GM19324 (cell line): ENCODE measurements at regions not wholly inside any gene's neighbourhood (a gene's known extent, or its start where the extent isn't known, plus 50 kb on each side); places are given as distances from the start of the nearest gene placed in this dataset.

ENCODE experiments used
- ATAC-seq: cut with Tn5 transposase; IDR thresholded peaks from one replicate; pipeline ENCODE4 v1.9.1; 2021; ENCODE audit warnings: mild to moderate bottlenecking, moderate library complexity; ENCODE audit not compliant: unreplicated experiment, low FRiP score

DNA sequence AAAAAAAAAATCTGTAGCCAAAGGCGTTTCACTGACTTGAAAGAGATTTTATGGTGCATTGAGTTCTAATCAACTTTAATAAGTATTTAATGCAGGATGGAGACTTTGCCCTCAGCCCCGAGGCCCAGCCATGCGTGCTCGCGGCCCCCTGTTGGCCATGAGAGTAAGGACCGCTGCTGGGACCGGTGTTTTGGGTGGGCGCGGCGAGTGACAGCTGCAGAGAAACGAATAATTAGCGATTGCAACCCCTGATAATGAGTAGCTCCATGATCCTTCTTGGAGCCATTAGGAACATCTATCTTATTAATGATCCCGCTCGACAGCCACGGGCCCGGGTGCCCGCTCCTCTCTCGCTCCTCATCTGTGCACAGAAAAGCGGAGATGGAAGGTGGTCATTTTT, 347.4 kb downstream of the RPS24 start:
- ATAC-seq: no peak

DNA sequence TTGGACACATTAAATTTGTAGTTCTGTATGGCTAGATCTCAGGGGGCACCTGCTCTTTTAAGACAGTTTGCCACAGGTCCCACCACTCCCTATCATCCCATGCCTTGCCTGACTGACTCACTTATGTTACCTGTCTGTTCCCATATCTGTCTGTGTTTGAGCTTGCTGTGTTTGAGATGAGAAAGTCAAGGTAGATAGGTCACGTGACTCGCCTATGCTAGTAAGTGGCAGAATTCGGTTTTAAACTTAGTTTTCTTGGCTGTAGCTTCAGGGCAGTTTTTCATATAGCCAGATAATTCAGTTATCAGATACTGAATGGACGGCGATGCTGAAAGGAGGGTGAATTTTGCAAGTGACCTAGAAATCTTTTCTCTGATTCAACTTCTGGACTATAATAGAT, 348.4 kb downstream of the RPS24 start:
- no peak for ATAC-seq

DNA sequence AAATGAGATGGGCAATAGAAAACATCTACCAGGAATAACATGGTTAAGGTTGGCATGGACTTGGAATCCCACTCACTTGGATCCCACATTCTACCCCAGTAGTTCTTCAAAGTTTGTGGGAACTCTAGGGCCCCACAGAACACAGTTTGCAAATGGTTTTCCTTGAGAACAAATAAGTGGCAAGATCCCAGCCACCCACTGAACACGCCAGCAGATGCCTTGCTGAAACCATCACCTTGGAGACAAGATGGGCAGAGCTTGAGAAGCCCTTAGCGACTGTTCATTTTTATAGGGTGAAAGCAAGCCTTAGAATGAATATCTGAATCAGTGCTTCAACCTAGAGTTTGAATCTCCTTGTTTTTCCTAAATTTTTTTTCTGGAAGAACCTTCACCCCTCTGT, 349.1 kb downstream of the RPS24 start:
- ATAC-seq: no peak

DNA sequence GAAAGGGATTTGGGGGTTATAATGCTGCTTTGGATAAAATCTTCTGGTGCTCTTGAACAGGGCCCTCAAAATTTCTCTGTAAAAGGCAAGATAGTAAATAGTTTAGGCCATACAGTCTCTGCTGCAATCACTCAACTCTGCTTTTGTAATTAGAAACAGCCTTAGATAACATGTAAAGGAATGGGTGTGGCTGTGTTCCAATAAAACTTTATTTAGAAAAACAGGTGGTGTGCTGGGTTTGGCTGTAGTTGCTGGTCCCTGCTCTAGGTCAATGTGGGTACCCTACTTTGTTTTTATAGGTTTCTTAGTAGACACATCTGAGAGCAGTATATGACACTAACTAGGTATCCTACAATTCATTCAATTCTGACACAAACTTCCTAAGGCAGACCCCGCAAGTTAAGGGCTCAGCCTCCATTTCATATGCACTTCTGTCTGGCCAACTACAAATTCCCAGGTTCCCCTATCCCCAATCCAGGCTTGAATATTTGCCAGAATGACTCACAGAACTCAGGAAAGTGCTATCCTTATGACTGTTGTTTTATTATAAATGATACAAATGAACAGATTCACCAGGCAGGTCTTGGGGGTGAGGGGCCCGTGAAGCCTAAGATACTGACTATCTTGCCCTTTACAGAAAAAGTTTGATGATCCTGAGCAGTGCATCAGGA, 349.9 kb downstream of the RPS24 start:
- ATAC-seq: no peak

DNA sequence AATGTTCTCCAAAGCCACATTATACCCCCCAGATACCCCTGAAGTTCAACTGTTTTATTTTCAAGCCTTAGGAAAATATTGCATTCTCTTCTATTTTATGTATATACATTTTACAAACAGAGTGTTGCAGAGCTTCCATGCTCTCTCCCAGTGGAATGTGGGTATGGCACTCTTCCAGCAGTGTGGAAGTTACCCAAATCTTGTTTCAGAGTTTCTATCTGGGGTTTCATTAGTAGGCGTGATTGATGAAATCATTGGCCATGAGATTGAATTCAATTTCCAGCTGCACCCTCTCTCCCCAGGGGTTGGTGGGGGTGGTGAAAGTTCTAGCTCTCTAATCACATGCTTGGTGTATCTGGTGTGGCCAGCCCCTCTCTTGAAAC, 350.4 kb downstream of the RPS24 start:
- ATAC-seq: no peak

DNA sequence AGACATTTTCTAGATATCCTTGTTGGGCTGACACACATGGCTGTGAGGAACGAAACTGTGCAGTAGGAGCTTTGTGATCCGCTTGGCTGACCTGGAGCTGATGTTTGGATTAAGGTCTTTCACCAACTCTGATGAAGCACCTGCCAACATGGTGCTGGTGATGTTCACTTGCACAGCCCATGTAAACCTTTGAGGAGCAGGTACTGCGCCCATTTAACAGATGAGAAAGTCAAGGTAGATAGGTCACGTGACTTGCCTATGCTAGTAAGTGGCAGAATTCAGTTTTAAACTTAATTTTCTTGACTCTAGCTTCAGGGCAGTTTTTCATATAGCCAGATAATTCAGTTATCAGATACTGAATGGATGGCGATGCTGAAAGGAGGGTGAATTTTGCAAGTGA, 351.9 kb downstream of the RPS24 start:
- no peak for ATAC-seq

DNA sequence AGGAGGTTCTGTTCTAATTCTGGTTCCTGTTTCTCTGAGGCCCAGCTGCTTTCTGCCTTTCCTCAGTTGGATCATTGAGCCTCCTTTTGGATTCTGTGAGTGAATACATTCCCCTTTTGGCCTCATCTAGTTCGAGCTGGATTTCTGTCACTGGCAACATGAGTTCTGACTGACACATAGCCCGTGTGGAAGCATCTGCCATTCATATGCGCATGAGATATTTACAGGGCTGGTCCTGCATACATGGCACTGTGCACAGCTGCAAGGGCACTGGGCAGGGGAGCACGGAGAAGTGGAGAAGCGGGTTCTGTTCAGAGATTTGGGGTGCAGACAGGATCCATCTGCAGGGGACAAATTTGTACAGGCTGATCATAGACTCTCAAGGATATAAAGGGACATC, 352.8 kb downstream of the RPS24 start:
- ATAC-seq: no peak

DNA sequence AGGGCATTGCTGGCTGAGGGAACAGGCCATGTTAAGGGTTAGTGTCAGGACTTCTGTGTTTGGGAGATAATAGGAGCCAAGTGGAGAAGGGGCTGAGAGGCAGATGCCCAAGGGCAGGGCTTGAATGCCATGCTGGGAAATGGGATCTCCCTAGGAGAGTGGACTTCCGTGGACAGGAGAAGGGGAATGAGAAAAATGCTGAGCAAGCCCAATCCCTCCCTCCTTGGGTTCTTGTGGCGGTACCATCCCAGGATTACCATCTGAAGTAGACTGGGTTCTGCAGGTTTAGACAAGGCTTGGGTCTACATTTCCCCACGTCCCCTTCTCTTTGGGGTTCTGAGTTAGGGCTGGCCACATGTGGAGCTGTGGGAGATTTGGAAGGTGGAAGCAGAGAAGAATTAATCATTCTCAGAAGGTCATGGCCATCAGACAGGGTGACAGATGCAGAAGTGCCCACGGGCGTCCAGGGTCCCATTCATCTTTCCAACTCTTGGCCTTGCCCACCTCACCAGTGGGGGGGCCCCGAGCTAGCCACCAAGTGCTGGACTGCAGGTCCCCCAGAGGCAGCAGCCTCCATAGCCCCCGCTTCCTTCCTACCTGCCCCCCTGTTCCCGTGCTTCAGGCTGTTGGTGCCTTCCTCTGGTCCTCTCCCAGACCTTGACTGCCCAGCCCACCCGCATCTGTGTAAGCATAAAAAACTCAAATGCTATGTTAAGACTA, 354.8 kb downstream of the RPS24 start:
- ATAC-seq: no peak

DNA sequence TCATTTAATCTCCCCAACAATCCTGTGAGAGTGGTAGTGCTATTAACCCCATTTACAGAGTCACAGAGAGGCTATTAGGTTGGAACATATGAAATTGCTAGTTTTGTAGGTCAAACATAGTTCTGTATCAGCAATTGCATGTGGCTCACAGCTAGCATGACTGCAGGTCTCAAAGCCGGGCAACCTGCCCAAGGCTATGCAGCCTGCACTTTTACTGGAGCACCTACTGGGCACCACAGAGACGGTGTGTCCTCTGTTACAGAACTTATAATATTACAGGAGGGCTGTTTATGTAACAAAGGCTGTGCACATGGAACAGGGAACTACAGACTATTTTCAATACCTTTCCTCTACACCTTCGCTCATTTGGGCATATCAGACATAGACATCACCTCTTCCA, 355.8 kb downstream of the RPS24 start:
- no peak for ATAC-seq

DNA sequence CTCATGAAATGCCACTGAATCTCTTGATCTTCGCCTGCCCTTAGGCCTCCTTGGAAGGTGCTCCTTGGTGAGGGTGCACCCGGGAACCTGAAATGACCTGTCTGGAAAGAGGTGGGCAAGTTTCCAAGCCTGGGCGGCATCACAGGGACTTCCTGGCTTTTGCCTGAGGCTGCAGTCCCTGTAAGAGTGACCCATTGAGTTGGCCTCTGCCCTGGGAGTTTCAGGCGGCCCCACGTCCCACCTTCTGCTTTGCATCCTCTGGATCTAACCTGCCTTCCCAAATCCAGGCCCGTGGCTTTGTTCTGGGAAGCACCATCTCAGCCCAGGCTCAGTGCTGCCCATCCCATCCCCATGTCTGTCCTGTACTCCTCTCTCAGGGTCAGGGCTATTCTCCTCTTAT, 356.4 kb downstream of the RPS24 start:
- no peak for ATAC-seq

DNA sequence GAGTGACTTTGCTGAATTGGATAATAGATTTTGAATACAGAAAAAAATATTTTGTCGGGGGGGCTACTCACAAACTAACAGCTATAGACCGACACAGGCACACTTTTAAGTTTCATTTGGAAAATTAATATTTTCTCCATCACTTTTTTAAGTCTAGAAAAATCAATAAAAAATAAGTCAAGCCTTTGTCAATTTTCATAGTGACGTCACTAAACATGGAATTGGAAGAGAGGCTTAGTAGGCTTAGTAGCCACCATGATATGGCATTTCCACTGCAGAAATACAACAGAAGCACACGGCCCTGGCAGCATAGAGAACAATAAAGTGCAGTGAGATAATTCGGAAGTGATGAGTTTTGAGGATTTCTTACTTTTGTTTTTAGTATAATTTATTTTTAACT, 357.2 kb downstream of the RPS24 start:
- no peak for ATAC-seq

DNA sequence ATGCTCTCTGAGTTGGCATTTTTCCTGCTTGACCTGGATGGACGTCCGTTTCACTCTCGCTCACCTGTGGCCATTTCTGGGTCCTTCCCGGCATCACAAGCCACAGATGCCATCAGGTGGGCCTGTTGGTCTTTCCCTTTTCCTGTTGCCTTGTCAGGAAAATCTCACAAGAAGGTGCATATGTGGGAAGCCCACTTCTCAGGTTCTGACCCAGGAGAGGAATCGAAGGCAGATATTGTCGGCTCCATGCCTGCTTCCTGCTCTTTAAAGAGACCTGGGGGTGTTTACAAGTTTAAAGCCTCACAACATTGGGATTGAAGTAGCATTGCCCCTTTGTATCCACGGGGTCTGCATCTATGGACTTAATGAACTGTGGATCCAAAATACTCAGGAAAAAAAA, 357.9 kb downstream of the RPS24 start:
- ATAC-seq: no peak

DNA sequence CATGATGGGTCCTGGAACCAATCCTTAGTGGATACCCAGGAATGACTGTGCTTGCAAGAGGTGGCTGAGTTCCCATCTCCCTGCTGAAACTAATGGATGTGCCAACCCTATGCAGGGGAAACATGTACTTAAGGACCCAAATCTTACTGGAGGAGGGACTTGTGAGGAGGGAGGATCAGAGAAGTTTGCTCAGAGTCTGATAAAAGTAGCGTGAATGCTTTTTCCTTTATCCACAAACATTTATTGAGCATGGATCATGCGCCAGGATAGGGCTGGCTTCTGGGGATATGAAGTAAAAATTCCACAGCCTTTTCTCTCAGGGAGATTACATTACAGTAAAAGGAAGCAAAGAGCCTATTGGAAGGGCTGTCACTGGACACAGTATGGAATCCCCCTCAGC, 358.5 kb downstream of the RPS24 start:
- no peak for ATAC-seq

DNA sequence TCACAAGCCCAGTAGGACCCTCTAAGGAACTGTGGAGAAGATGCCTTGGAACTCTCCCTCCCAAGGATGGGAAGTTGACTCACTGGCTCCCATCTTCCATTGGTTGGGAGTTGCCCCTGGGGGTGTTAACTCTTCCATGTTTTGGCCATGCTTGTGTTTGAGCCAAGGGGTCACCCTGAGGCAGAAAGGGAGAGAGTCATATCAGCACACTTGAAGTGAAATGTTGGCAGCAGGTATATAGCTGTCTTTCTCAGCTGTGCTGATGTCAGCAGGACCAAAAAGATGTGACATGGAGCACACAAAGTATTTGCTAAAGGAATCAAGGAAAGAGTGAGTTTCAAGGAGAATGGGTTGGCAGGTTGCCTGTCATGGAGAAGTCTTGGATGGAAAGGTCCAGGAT, 359.4 kb downstream of the RPS24 start:
- no peak for ATAC-seq

DNA sequence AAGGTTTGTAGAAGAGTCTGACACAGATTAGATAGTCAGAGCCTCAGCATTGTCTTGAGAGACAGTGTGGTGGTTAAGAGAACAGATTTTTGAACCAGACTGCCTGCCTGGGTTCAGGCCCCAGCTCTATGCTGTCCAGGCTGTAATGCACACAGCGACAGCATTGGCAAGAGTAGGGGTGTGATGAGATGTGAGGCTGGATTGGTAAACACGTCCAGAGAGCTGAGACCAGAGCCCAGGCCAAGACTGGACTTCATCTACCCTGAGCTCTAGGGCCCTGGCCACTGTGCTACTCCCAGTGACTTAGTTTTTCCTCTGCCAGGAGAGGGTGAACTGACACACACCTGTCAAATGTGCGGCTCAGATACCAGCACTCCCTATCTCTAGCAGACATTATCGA, 360.4 kb downstream of the RPS24 start:
- ATAC-seq: no peak

DNA sequence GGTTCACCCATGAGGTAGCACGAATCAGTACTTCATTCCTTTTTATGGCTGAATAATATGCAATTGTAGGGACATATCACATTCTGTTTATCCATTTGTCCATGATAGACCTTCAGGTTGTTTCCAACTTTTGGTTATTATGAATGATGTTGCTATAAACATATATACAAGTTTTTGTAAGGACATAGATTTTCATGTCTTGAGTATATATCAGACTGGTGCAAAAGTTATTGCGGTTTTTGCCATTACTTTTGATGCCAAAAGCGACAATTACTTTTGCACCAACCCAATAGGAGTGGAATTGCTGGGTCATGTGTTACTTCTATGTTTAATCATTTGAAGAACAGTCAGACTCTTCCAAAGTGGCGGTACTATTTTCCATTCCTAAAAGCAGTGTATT, 361.5 kb downstream of the RPS24 start:
- no peak for ATAC-seq

DNA sequence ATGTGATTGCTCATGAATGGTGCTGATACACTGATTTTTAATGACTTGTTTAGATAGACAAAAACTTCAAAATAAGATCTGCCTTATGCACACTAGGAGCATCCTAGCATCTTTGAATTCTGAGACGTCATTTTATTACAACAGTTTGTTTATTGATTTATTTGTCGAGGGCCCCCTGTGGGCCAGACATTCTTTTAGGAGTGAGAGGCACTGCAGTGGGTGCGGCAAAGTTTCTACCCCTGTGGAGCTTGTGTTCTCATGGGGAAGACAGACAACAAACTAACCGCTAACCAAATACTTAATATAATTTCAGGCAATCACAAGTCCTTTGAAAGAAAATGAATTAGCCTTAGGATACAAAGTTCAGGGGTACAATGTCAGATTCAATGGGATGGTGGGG, 363.1 kb downstream of the RPS24 start:
- no peak for ATAC-seq

DNA sequence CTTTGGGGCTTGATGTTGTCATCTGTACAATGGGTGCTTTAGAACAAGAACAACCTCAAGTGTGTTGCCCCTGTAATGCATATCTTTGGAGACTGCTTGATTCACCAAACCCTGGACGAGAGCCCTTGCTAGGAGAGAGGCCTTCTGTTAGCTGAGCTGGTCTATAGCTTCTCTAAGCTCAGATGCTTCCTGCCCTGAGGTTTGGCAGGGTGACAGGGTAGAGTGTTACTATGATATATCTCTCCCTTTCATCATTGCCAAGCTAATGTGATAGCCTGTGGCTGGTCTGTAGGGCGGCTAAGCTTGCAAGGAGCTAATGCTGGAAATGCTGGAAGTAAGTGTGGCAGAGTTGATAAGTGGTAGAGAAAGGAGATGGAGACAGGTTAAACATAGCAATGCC, 364.1 kb downstream of the RPS24 start:
- no peak for ATAC-seq

DNA sequence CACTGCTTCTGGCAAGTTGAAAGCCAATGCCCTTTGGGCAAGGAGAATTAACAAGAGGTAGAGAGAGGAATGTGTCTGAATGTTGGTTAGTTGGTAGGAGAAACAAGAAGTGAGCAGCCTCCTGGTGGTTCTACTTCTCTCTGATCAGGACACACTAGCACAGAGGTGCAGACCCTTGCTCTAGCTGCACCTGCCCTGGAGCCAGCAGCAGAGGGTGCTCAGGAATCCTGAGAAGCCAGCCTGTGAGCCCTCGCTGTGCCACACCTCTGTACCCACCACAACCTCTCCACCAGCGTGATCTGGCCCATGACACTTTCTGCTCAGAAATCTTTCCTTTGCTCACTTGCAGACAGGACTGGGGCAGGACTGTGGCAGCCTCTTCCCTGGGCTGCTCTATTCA, 364.7 kb downstream of the RPS24 start:
- no peak for ATAC-seq

DNA sequence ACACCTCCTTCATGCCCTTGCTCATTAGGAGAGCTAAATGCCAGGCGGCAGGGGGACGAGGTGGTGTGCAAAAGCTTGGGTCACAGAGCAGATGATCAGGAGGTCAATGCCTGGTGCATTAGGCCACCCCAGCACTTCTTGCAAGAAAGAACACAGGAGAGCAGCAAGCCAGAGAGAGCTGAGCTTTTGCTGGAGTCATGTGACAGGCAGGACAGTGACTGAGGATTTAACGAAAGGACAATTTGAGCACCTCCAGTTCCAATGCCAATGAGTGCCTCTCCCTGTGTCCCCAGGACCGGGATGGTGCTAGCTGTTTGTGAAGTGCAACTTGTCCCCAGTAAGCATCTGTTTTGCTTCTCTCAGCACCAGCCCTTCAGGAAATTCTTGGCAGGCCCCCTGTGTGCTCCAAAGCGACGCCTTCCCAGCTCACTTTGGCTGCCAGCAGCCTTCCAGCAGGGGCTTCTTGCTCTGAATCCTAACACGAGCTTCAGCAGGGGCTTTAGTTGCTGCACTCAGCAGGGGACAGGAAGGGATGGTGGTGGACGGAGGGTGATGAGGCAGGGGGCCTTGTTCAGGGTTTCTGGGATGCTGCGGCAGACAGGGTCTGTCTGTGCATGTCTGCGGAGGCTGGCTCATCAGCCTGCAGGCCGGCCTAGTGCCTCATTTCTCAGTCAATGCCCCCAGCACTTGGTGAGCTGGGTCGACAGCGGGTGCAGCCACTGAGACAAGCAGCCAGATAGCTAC, 368.1 kb downstream of the RPS24 start:
- ATAC-seq: no peak

DNA sequence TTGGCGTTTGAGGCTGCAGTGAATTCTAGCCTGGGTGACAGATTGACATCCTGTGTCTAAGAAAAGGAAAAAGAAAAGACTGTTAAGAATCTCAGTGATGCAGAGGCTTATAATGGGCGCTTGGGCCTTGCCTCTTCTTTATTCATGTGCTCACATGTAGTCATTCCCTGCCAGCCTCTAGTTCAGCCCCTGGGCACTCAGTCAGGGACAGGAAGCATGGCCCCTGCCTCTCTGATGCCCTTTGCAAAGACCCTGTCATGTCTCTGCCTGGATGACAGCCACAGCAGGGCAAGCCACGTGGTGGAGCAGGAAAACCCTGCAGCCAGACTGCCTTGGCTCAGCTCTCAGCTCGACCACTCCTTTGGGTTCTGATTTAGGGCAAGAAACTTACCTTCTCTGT, 368.9 kb downstream of the RPS24 start:
- ATAC-seq: no peak

DNA sequence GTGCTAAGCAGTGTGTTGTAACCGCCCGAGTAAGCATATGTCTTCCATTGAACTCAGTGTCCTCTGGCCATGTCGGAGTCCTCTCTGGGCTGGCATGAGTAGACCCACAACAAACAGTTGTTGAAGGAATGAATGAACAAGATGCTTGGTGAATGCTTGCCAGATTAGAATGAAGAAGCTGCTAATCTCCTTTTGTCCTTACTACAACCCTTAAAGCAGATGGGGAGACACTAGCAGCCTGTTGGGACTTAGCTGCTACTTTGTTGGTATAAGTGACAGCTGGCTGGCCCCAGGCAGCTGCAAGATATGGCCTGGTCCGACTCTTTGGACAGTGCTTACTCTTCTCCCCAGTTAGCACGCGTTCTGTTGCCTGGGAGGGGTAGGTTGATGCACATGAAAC, 370.1 kb downstream of the RPS24 start:
- no peak for ATAC-seq
